HepG2 (cell line): ENCODE measurements at regions not wholly inside any gene's neighbourhood (a gene's known extent, or its start where the extent isn't known, plus 50 kb on each side); places are given as distances from the start of the nearest gene placed in this dataset.

Experiments
- ATAC-seq: fragments of 200-7000 bp; cut with Tn5 transposase; 3 replicates; pipeline ENCODE4 v1.9.1; 2020; ENCODE audit warnings: mild to moderate bottlenecking, moderate library complexity
- BruUV-seq: library from RNA; stranded (reverse); fragments of 400-500 nt; replicated peaks from 2 replicates; lab custom pipeline; 2021; lab: Mats Ljungman, UMichigan
- CTCF ChIA-PET: fragments of 300-600 bp; formaldehyde crosslinking; extraction: SDS; loops from one replicate; lab custom pipeline; 2021; ENCODE audit warnings: low total read pairs, inconsistent platforms, low intra/inter-chr PET ratio; lab: Yijun Ruan, JAX
- POLR2A ChIA-PET: fragments of 350-600 bp; sonication (Branson Sonifier 250); formaldehyde crosslinking; loops from one replicate; lab custom pipeline; 2020; ENCODE audit warnings: antibody characterized with exemption, inconsistent platforms; lab: Yijun Ruan, JAX
- DNase-seq: peaks from one replicate; pipeline ENCODE4 v3.0.0-alpha.2; 2015; ENCODE audit warnings: low spot score
- FAIRE-seq: peaks from 3 replicates; lab custom pipeline; 2011; peaks lifted over from hg19 to GRCh38; lab: Jason Lieb, UNC
- H2AFZ ChIP-seq: one replicate; pipeline ENCODE4 v1.6.1; 2011; ENCODE audit warnings: low read length, inconsistent platforms
- H3K27ac ChIP-seq: fragments of 300-600 bp; 3 replicates; pipeline ENCODE4 v1.8.0; 2011; ENCODE audit warnings: mixed run types, mild to moderate bottlenecking, mixed read lengths, low read length, inconsistent platforms; ENCODE audit not compliant: insufficient read depth; ENCODE audit errors: extremely low read length
- H3K27me3 ChIP-seq, 2 experiments: fragments of 200-600 bp in 1 of 2; 2 replicates in 1 of 2; 3 replicates in 1 of 2; pipeline versions ENCODE4 v1.6.0 to v1.8.0; 2011; ENCODE audit warnings: low read length in 2 of 2, mild to moderate bottlenecking in 2 of 2, moderate library complexity in 2 of 2, inconsistent platforms in 1 of 2; ENCODE audit not compliant: insufficient read depth in 2 of 2, control insufficient read depth in 1 of 2
- H3K36me3 ChIP-seq, 2 experiments: fragments of 200-600 bp in 1 of 2; replicated peaks in 1 of 2; 2 replicates in 1 of 2; 3 replicates in 1 of 2; pipeline versions ENCODE4 v1.5.1 to v1.8.0; 2011; ENCODE audit warnings: low read length in 2 of 2, inconsistent platforms in 1 of 2; ENCODE audit not compliant: insufficient read depth in 2 of 2, control insufficient read depth in 1 of 2
- H3K4me1 ChIP-seq: 2 replicates; pipeline ENCODE4 v1.5.1; 2012; ENCODE audit warnings: low read length, inconsistent platforms; ENCODE audit not compliant: insufficient read depth
- H3K4me2 ChIP-seq: 2 replicates; pipeline ENCODE4 v1.6.0; 2011; ENCODE audit warnings: low read depth, low read length, inconsistent platforms
- H3K4me3 ChIP-seq, 3 experiments: fragments of 200-600 bp in 1 of 3; sonication (generic), shearing (Covaris generic) in 1 of 3; replicated peaks in 1 of 3; 2 replicates each; pipeline ENCODE4 v1.5.1; 2011 to 2016; ENCODE audit warnings: low read length in 3 of 3, inconsistent platforms in 2 of 3, low read depth in 2 of 3, mild to moderate bottlenecking in 2 of 3, control low read depth in 1 of 3, mixed read lengths in 1 of 3; ENCODE audit not compliant: insufficient read depth in 1 of 3
- H3K79me2 ChIP-seq: one replicate; pipeline ENCODE4 v1.6.1; 2011; ENCODE audit warnings: low read length, inconsistent platforms; ENCODE audit not compliant: insufficient read depth
- H3K9ac ChIP-seq: 2 replicates; pipeline ENCODE4 v1.6.0; 2011; ENCODE audit warnings: mild to moderate bottlenecking, low read depth, low read length, inconsistent platforms; ENCODE audit not compliant: insufficient read depth
- H3K9me3 ChIP-seq: 2 replicates; pipeline ENCODE4 v1.5.1; 2012; ENCODE audit warnings: mild to moderate bottlenecking, low read length
- H4K20me1 ChIP-seq: 2 replicates; pipeline ENCODE4 v1.6.0; 2011; ENCODE audit warnings: inconsistent platforms, mild to moderate bottlenecking, low read length, moderate library complexity; ENCODE audit not compliant: insufficient read depth
- CBX5 ChIP-seq: sonication (generic); formaldehyde crosslinking; IDR thresholded peaks from 2 replicates; pipeline ENCODE4 v1.4.0; 2020; ENCODE audit warnings: missing genetic modification reagents, borderline replicate concordance
- DPF2 ChIP-seq: sonication (generic); formaldehyde crosslinking; IDR thresholded peaks from 2 replicates; pipeline ENCODE4 v1.4.0; 2020; ENCODE audit warnings: mild to moderate bottlenecking, low read depth, missing genetic modification reagents, borderline replicate concordance
- FUBP1 ChIP-seq: sonication (generic); formaldehyde crosslinking; IDR thresholded peaks from 2 replicates; pipeline ENCODE4 v1.5.1; 2020; ENCODE audit warnings: missing genetic modification reagents, mild to moderate bottlenecking, borderline replicate concordance
- MAF1 ChIP-seq: sonication (generic); formaldehyde crosslinking; IDR thresholded peaks from 2 replicates; pipeline ENCODE4 v1.5.0; 2020; ENCODE audit warnings: missing genetic modification reagents, borderline replicate concordance
- MTA1 ChIP-seq: sonication (generic); formaldehyde crosslinking; IDR thresholded peaks from 2 replicates; pipeline ENCODE4 v1.4.0; 2020; ENCODE audit warnings: missing genetic modification reagents, mild to moderate bottlenecking, borderline replicate concordance
- NFYC ChIP-seq: IDR thresholded peaks from 2 replicates; pipeline ENCODE4 v1.6.1; 2016; ENCODE audit warnings: missing genetic modification reagents, missing compliant biosample characterization
- PREB ChIP-seq: sonication (generic); formaldehyde crosslinking; IDR thresholded peaks from 2 replicates; pipeline ENCODE4 v1.4.0; 2020; ENCODE audit warnings: missing genetic modification reagents
- ZBTB20 ChIP-seq: sonication (generic); formaldehyde crosslinking; IDR thresholded peaks from 2 replicates; pipeline ENCODE4 v1.8.1; 2023; ENCODE audit warnings: missing genetic modification reagents, low read depth, mild to moderate bottlenecking, borderline replicate concordance
- ZFP90 ChIP-seq: sonication (generic); formaldehyde crosslinking; IDR thresholded peaks from 2 replicates; pipeline ENCODE4 v1.8.0; 2022; ENCODE audit warnings: missing genetic modification reagents, mild to moderate bottlenecking, inconsistent platforms, borderline replicate concordance
- ZNF232 ChIP-seq: sonication (generic); formaldehyde crosslinking; IDR thresholded peaks from 2 replicates; pipeline ENCODE4 v1.4.0; 2020; ENCODE audit warnings: missing genetic modification reagents, borderline replicate concordance
- ZNF234 ChIP-seq: sonication (generic); formaldehyde crosslinking; conservative IDR thresholded peaks from 2 replicates; pipeline ENCODE4 v1.5.1; 2020; ENCODE audit warnings: mild to moderate bottlenecking, missing genetic modification reagents
- ZNF451 ChIP-seq: sonication (generic); formaldehyde crosslinking; IDR thresholded peaks from 2 replicates; pipeline ENCODE4 v1.5.0; 2020; ENCODE audit warnings: mild to moderate bottlenecking, missing genetic modification reagents
- ZNF572 ChIP-seq: sonication (generic); formaldehyde crosslinking; IDR thresholded peaks from 2 replicates; pipeline ENCODE4 v1.5.1; 2020; ENCODE audit warnings: mild to moderate bottlenecking, missing genetic modification reagents
- ZNF749 ChIP-seq: sonication (generic); formaldehyde crosslinking; IDR thresholded peaks from 2 replicates; pipeline ENCODE4 v1.8.0; 2022; ENCODE audit warnings: mild to moderate bottlenecking, missing genetic modification reagents, moderate library complexity, borderline replicate concordance
- ZNF83 ChIP-seq: sonication (generic); formaldehyde crosslinking; IDR thresholded peaks from 2 replicates; pipeline ENCODE4 v1.4.0; 2020; ENCODE audit warnings: missing genetic modification reagents, mild to moderate bottlenecking, borderline replicate concordance
- WGBS: methylation state at CpG from one replicate; pipeline ENCODE4 v1.1.6; 2017; ENCODE audit warnings: low lambda C conversion rate; 5-methylcytosine and 5-hydroxymethylcytosine counted together
- in situ Hi-C: cut with HindIII; loops from 2 replicates; pipeline ENCODE4 v1.10.0; 2017; ENCODE audit warnings: low pct_unique_long_range_greater_than_20kb; ENCODE audit not compliant: extremely low pct_ligation_motif_present
- intact Hi-C: fragments of 100-400 bp; cut with micrococcal nuclease; formaldehyde crosslinking; loops from one replicate; pipeline ENCODE4 v1.10.0; 2022; ENCODE audit not compliant: unreplicated experiment

DNA sequence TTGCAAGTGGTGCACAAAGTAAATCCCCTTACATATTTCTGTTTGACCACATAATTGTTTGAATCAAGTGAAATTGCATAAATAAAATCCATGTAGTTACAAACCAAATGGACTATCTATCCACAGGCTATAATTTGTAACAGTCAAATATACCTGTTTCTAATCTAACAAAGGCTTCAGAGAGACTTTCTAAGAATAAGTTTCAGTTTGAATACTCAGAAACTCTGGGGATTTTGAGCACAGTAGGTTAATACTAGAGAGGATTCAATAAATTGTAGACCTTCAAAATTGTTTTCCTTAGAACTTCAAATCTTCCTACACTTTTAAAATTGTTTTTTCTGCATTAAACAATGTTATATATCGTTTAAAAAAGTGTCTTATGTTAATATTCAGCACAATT is 1250.1 kb downstream of the NLGN4X start:
- CTCF ChIA-PET = no interaction called here
- in situ Hi-C loops = no loop called here
- 0% methylated on average over 1 of the region's 1 CpG for WGBS
- H3K79me2 ChIP-seq = no peaks in the 10 kb centered on the region
- H4K20me1 ChIP-seq = no peaks in the 10 kb centered on the region
- no peak overlapping the region for H3K27ac ChIP-seq
- H3K36me3 ChIP-seq = no peaks in the 10 kb centered on the region
- no TSS peak for BruUV-seq
- POLR2A ChIA-PET = no interaction called here
- no peak overlapping the region for H3K9ac ChIP-seq
- H3K4me2 ChIP-seq = no peak overlapping the region
- TF ChIP-seq ZBTB20 (CRISPR knock-in tag) (no peak), DPF2 (CRISPR knock-in tag) (no peak), ZNF572 (CRISPR knock-in tag) (no peak), MTA1 (no peak), ZNF232 (CRISPR knock-in tag) (no peak), ZFP90 (no peak), ZNF451 (no peak), CBX5 (CRISPR knock-in tag) (no peak), ZNF234 (no peak), FUBP1 (CRISPR knock-in tag) (no peak), ZNF749 (CRISPR knock-in tag) (no peak), PREB (CRISPR knock-in tag) (no peak), NFYC (CRISPR knock-in tag) (no peak), ZNF83 (CRISPR knock-in tag) (no peak), MAF1 (no peak)
- peaks cover 46% of the 10 kb centered on the region for H3K9me3 ChIP-seq
- H2AFZ ChIP-seq = no peak overlapping the region
- no peak for ATAC-seq
- DNase-seq = no peak
- intact Hi-C loops = no loop called here
- H3K27me3 ChIP-seq = no peaks in the 10 kb centered on the region
- FAIRE-seq = no peak
- H3K4me1 ChIP-seq = no peaks in the 10 kb centered on the region
- no peak overlapping the region for H3K4me3 ChIP-seq
